Activated CD4-positive, alpha-beta memory T cell treated with anti-CD3 and anti-CD28 coated beads for 36 hours (primary cell): ENCODE measurements at regions not wholly inside any gene's neighbourhood (a gene's known extent, or its start where the extent isn't known, plus 50 kb on each side); places are given as distances from the start of the nearest gene placed in this dataset.

Experiments
- CTCF ChIA-PET: fragments of 350-600 bp; sonication (Branson Sonifier 250); formaldehyde crosslinking; loops from one replicate; lab custom pipeline; 2021; ENCODE audit warnings: antibody characterized with exemption, inconsistent platforms; lab: Charles Lee
- POLR2A ChIA-PET: fragments of 350-600 bp; sonication (Branson Sonifier 250); formaldehyde crosslinking; loops from one replicate; lab custom pipeline; 2021; ENCODE audit warnings: antibody characterized with exemption; lab: Charles Lee
- DNase-seq: peaks from one replicate; pipeline ENCODE4 v3.0.0-alpha.2; 2020
- H3K27ac Mint-ChIP-seq: one replicate; pipeline ENCODE4 v1.8.0; 2021; ENCODE audit warnings: mixed read lengths
- H3K27me3 Mint-ChIP-seq: one replicate; pipeline ENCODE4 v1.8.0; 2021; ENCODE audit warnings: mixed read lengths
- H3K36me3 Mint-ChIP-seq: one replicate; pipeline ENCODE4 v1.8.0; 2021; ENCODE audit warnings: mixed read lengths
- H3K4me1 Mint-ChIP-seq: one replicate; pipeline ENCODE4 v1.8.0; 2021; ENCODE audit warnings: low read depth, mixed read lengths
- H3K4me3 Mint-ChIP-seq: one replicate; pipeline ENCODE4 v1.8.0; 2021; ENCODE audit warnings: mild to moderate bottlenecking, mixed read lengths
- H3K9me3 Mint-ChIP-seq: one replicate; pipeline ENCODE4 v1.8.0; 2021; ENCODE audit warnings: mixed read lengths
- intact Hi-C: fragments of 100-400 bp; cut with micrococcal nuclease; formaldehyde crosslinking; loops from one replicate; pipeline ENCODE4 v1.15.1; 2023

GRCh38 chr10:33102071-33102470 lies 144.0 kb upstream of the ITGB1 start:
- POLR2A ChIA-PET: interaction anchor here (0.8 to 3.6 kb wide), 7 partner anchors 9 to 145 kb away, joined by 3 to 30 read pairs (median 5); partner anchors contain the start of gene ITGB1
- Mint-ChIP-seq H3K36me3 (peaks cover 22% of the 10 kb centered on the region), H3K27ac (peak overlapping the region; percentile 84), H3K4me1 (peaks cover 68% of the 10 kb centered on the region), H3K4me3 (peak overlapping the region; percentile 52), H3K9me3 (peaks cover 19% of the 10 kb centered on the region), H3K27me3 (no peaks in the 10 kb centered on the region)
- CTCF ChIA-PET: interaction anchor here (1.1 to 3.0 kb wide), 7 partner anchors 13 to 93 kb away, joined by 3 to 17 read pairs (median 5); no protein-coding TSS in a partner anchor
- DNase-seq: no peak
- intact Hi-C loops: no loop called here

- H3K36me3 Mint-ChIP-seq: peaks cover 23% of the 10 kb centered on the region
- POLR2A ChIA-PET: interaction anchor here (0.8 to 3.6 kb wide), 12 partner anchors 10 to 144 kb away, joined by 3 to 30 read pairs (median 4); partner anchors contain the start of gene ITGB1
These were observed 143.4 kb upstream of the ITGB1 start for GRCh38 chr10:33101392-33101787.

GRCh38 chr10:33100781-33101391 lies 142.9 kb upstream of the ITGB1 start:
- intact Hi-C loops: loop anchor here (1.0 to 2.0 kb wide), 2 partner anchors 8 to 14 kb away; no protein-coding TSS in a partner anchor
- POLR2A ChIA-PET: interaction anchor here (0.9 to 3.6 kb wide), 12 partner anchors 10 to 87 kb away, joined by 3 to 30 read pairs (median 3); no protein-coding TSS in a partner anchor
- H3K4me3 Mint-ChIP-seq: no peak overlapping the region
- H3K27ac Mint-ChIP-seq: peak overlapping the region; percentile 84
- CTCF ChIA-PET: interaction anchor here (0.7 to 3.0 kb wide), 11 partner anchors 13 to 93 kb away, joined by 3 to 17 read pairs (median 4); no protein-coding TSS in a partner anchor
- H3K36me3 Mint-ChIP-seq: peaks cover 23% of the 10 kb centered on the region
- no peaks in the 10 kb centered on the region for H3K27me3 Mint-ChIP-seq
- peaks cover 73% of the 10 kb centered on the region for H3K4me1 Mint-ChIP-seq
- peaks cover 22% of the 10 kb centered on the region for H3K9me3 Mint-ChIP-seq
- DNase-seq: no peak

More at GRCh38 chr10:33101392-33101787, 143.4 kb upstream of the ITGB1 start:
- H3K27me3 Mint-ChIP-seq: no peaks in the 10 kb centered on the region
- peak overlapping the region; percentile 84 for H3K27ac Mint-ChIP-seq
- intact Hi-C loops: loop anchor here (1.0 to 2.0 kb wide), 2 partner anchors 8 to 13 kb away; no protein-coding TSS in a partner anchor
- peaks cover 73% of the 10 kb centered on the region for H3K4me1 Mint-ChIP-seq
- H3K4me3 Mint-ChIP-seq: peak overlapping the region; percentile 52
- H3K9me3 Mint-ChIP-seq: peaks cover 22% of the 10 kb centered on the region
- CTCF ChIA-PET: interaction anchor here (0.7 to 3.0 kb wide), 10 partner anchors 12 to 93 kb away, joined by 3 to 17 read pairs (median 4); no protein-coding TSS in a partner anchor
- no peak for DNase-seq

GRCh38 chr10:33099748-33100147 lies 141.7 kb upstream of the ITGB1 start:
- H3K27ac Mint-ChIP-seq: peak overlapping the region; percentile 74
- H3K27me3 Mint-ChIP-seq: no peaks in the 10 kb centered on the region
- POLR2A ChIA-PET: interaction anchor here (1.1 to 3.6 kb wide), 5 partner anchors 11 to 34 kb away, joined by 3 to 30 read pairs (median 4); no protein-coding TSS in a partner anchor
- no peak overlapping the region for H3K4me3 Mint-ChIP-seq
- intact Hi-C loops: loop anchor here (1.0 to 2.0 kb wide), 3 partner anchors 15 to 35 kb away; no protein-coding TSS in a partner anchor
- H3K36me3 Mint-ChIP-seq: peaks cover 24% of the 10 kb centered on the region
- peaks cover 71% of the 10 kb centered on the region for H3K4me1 Mint-ChIP-seq
- peaks cover 26% of the 10 kb centered on the region for H3K9me3 Mint-ChIP-seq
- no peak for DNase-seq
- CTCF ChIA-PET: interaction anchor here (0.6 to 3.0 kb wide), 5 partner anchors 14 to 91 kb away, joined by 3 to 17 read pairs (median 4); no protein-coding TSS in a partner anchor

GRCh38 chr10:33098951-33099663 lies 141.1 kb upstream of the ITGB1 start:
- Mint-ChIP-seq H3K4me3 (peak overlapping the region; percentile 6), H3K9me3 (peaks cover 24% of the 10 kb centered on the region), H3K4me1 (peaks cover 70% of the 10 kb centered on the region), H3K27ac (peak overlapping the region; percentile 74), H3K36me3 (peaks cover 24% of the 10 kb centered on the region), H3K27me3 (no peaks in the 10 kb centered on the region)
- no peak for DNase-seq
- intact Hi-C loops: loop anchor here (1.0 kb wide), 2 partner anchors 21 to 35 kb away; no protein-coding TSS in a partner anchor
- CTCF ChIA-PET: no interaction called here
- POLR2A ChIA-PET: interaction anchor here (1.1 to 3.6 kb wide), 4 partner anchors 12 to 35 kb away, joined by 3 to 30 read pairs (median 12); no protein-coding TSS in a partner anchor

- Mint-ChIP-seq H3K36me3 (peaks cover 27% of the 10 kb centered on the region), H3K4me1 (peaks cover 61% of the 10 kb centered on the region), H3K27me3 (no peaks in the 10 kb centered on the region), H3K4me3 (no peak overlapping the region), H3K27ac (no peak overlapping the region), H3K9me3 (peaks cover 22% of the 10 kb centered on the region)
- ChIA-PET CTCF (interaction anchor here (1.0 to 1.4 kb wide), 4 partner anchors 14 to 60 kb away, joined by 3 to 4 read pairs (median 3); no protein-coding TSS in a partner anchor), POLR2A (interaction anchor here (1.4 kb wide), 1 partner anchor 14 kb away, joined by 4 read pairs; no protein-coding TSS in a partner anchor)
- DNase-seq: no peak
- intact Hi-C loops: no loop called here
These were observed 138.1 kb upstream of the ITGB1 start for GRCh38 chr10:33095867-33096815.

GRCh38 chr10:33094263-33095051 lies 136.4 kb upstream of the ITGB1 start:
- H3K4me1 Mint-ChIP-seq: peaks cover 45% of the 10 kb centered on the region

GRCh38 chr10:33093362-33093761 lies 135.3 kb upstream of the ITGB1 start:
- Mint-ChIP-seq H3K4me3 (no peak overlapping the region), H3K27ac (no peak overlapping the region), H3K9me3 (peaks cover 36% of the 10 kb centered on the region), H3K27me3 (no peaks in the 10 kb centered on the region), H3K36me3 (peaks cover 39% of the 10 kb centered on the region), H3K4me1 (peaks cover 39% of the 10 kb centered on the region)
- intact Hi-C loops: no loop called here
- ChIA-PET CTCF (interaction anchor here (1.0 to 1.2 kb wide), 3 partner anchors 18 to 84 kb away, joined by 3 to 5 read pairs (median 3); no protein-coding TSS in a partner anchor), POLR2A (interaction anchor here (0.8 kb wide), 1 partner anchor 9 kb away, joined by 3 read pairs; no protein-coding TSS in a partner anchor)
- no peak for DNase-seq

More at GRCh38 chr10:33094263-33095051, 136.4 kb upstream of the ITGB1 start:
- ChIA-PET CTCF (interaction anchor here (0.8 to 1.2 kb wide), 5 partner anchors 17 to 85 kb away, joined by 3 to 5 read pairs (median 3); no protein-coding TSS in a partner anchor), POLR2A (interaction anchor here (0.8 kb wide), 1 partner anchor 10 kb away, joined by 3 read pairs; no protein-coding TSS in a partner anchor)
- Mint-ChIP-seq H3K9me3 (peaks cover 32% of the 10 kb centered on the region), H3K27ac (no peak overlapping the region), H3K36me3 (peaks cover 35% of the 10 kb centered on the region), H3K27me3 (no peaks in the 10 kb centered on the region), H3K4me3 (no peak overlapping the region)
- DNase-seq: peak; percentile 35
- intact Hi-C loops: no loop called here

GRCh38 chr10:33092596-33092995 lies 134.6 kb upstream of the ITGB1 start:
- intact Hi-C loops: no loop called here
- Mint-ChIP-seq H3K4me3 (no peak overlapping the region), H3K36me3 (peaks cover 43% of the 10 kb centered on the region), H3K27ac (no peak overlapping the region), H3K4me1 (peaks cover 41% of the 10 kb centered on the region), H3K9me3 (peaks cover 41% of the 10 kb centered on the region), H3K27me3 (no peaks in the 10 kb centered on the region)
- no peak for DNase-seq
- ChIA-PET CTCF (no interaction called here), POLR2A (no interaction called here)

- CTCF ChIA-PET: interaction anchor here (0.6 to 0.9 kb wide), 2 partner anchors 12 to 65 kb away, joined by 3 read pairs; no protein-coding TSS in a partner anchor
- Mint-ChIP-seq H3K27me3 (no peaks in the 10 kb centered on the region), H3K9me3 (peaks cover 38% of the 10 kb centered on the region), H3K4me1 (peaks cover 47% of the 10 kb centered on the region), H3K36me3 (peaks cover 38% of the 10 kb centered on the region), H3K4me3 (no peak overlapping the region), H3K27ac (no peak overlapping the region)
- POLR2A ChIA-PET: no interaction called here
- DNase-seq: no peak
- intact Hi-C loops: no loop called here
These were observed 133.2 kb upstream of the ITGB1 start for GRCh38 chr10:33091201-33091600.
